ENCODE measurements at regions not wholly inside any gene's neighbourhood (a gene's known extent, or its start where the extent isn't known, plus 50 kb on each side); places are given as distances from the start of the nearest gene placed in this dataset.

DNA sequence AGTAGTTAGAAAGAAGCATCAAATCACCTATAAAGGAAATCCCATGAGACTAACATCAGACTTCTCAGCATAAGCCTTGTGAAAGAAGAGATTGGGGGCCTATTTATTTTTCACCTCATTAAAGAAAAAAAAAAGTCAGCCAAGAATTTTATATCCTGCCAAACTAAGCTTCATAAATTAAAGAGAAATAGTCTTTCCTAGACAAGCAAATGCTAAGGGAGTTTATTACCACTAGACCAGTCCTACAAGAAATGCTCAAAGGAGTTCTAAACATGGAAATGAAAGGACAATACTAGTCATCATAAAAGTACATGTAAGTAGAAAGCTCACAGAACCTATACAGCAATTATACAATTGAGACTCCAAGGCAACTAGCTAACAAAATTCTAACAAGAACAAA lies 96.5 kb upstream of the OLIG3 start (continued):
- TF ChIP-seq FOXM1 (IDR thresholded peaks at IDR 0.05; ENCODE audit: low read depth): no peak
- TF ChIP-seq RCOR1 (IDR thresholded peaks at IDR 0.05; ENCODE audit: low read length): no peak

DNA sequence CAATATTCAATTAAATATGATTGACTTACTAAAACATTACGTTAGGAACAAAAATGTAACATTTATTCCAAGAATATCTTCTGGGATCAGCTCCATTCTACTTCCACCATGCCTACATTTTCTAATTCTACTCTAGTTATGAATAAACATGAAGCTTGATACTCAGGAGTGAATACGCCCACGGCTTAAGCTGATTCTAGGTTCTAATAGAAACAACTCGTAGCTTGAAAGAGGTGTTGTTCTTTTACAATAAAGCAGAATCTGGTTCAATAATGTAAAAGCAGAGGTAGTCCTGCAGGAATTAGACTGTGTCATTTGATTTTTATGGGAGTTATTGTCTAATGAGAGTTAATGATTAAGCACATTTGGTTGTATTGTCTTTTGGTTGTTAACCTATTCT lies 107.3 kb upstream of the OLIG3 start:
- Histone ChIP-seq H3K9ac (no peak overlapping the region), H3K79me2 (ENCODE audit: insufficient read depth) (no peaks in the 10 kb centered on the region), H3K9me3 (no peaks in the 10 kb centered on the region), H3K9me2 (no peaks in the 10 kb centered on the region), H2AFZ (ENCODE audit: low read depth) (no peak overlapping the region), H3K4me2 (no peak overlapping the region), H3F3A (replicated peaks; ENCODE audit: insufficient read depth) (no peaks in the 10 kb centered on the region), H3K36me3 (replicated peaks in 1 of 2; ENCODE audit: control insufficient read depth in 1 of 2, insufficient read depth in 2 of 2, low read length in 1 of 2) (no peaks in the 10 kb centered on the region), H3K27ac (ENCODE audit: low read depth in 2 of 2, low read length in 1 of 2) (no peak overlapping the region), H3K27me3 (ENCODE audit: insufficient read depth) (no peaks in the 10 kb centered on the region; the same call in 1 of the 2 replicates), H4K20me1 (ENCODE audit: insufficient read depth) (no peaks in the 10 kb centered on the region), H3K4me3 (ENCODE audit: low read depth in 2 of 2, low read length in 1 of 2) (no peak overlapping the region), H3K4me1 (ENCODE audit: control insufficient read depth in 1 of 2, insufficient read depth in 2 of 2, low read depth in 1 of 2, low read length in 1 of 2) (no peaks in the 10 kb centered on the region)
- POLR2A ChIA-PET: no interaction called here
- no peak for DNase-seq
- TF ChIP-seq RCOR1 (IDR thresholded peaks at IDR 0.05; ENCODE audit: low read length) (no peak), CTCF (IDR thresholded peaks at IDR 0.05) (no peak), SMC3 (IDR thresholded peaks at IDR 0.05; ENCODE audit: low read depth, low read length) (no peak), GABPA (IDR thresholded peaks at IDR 0.05; ENCODE audit: low read depth) (no peak), EZH2phosphoT487 (IDR thresholded peaks at IDR 0.05; ENCODE audit: borderline replicate concordance, low read depth) (no peak), FOXJ3 (CRISPR knock-in tag; IDR thresholded peaks at IDR 0.05) (no peak), FOXM1 (IDR thresholded peaks at IDR 0.05; ENCODE audit: low read depth) (no peak), ELF1 (IDR thresholded peaks at IDR 0.05) (no peak), MXI1 (IDR thresholded peaks at IDR 0.05; ENCODE audit: low read depth, low read length) (no peak), MAX (IDR thresholded peaks at IDR 0.05; ENCODE audit: low read depth) (no peak), RFX5 (IDR thresholded peaks at IDR 0.05; ENCODE audit: low read length) (no peak), TAF1 (IDR thresholded peaks at IDR 0.05; ENCODE audit: borderline replicate concordance, low read depth, low read length) (no peak), REST (IDR thresholded peaks at IDR 0.05; ENCODE audit: low read depth, low read length) (no peak), TEAD4 (IDR thresholded peaks at IDR 0.05; ENCODE audit: borderline replicate concordance, insufficient read depth) (no peak), NRF1 (IDR thresholded peaks at IDR 0.05; ENCODE audit: low read depth, low read length) (no peak), RXRA (IDR thresholded peaks at IDR 0.05; ENCODE audit: borderline replicate concordance, low read depth) (no peak), CHD2 (IDR thresholded peaks at IDR 0.05; ENCODE audit: low read length, partially characterized antibody) (no peak)
- TF ChIP-seq, protein P1, sequence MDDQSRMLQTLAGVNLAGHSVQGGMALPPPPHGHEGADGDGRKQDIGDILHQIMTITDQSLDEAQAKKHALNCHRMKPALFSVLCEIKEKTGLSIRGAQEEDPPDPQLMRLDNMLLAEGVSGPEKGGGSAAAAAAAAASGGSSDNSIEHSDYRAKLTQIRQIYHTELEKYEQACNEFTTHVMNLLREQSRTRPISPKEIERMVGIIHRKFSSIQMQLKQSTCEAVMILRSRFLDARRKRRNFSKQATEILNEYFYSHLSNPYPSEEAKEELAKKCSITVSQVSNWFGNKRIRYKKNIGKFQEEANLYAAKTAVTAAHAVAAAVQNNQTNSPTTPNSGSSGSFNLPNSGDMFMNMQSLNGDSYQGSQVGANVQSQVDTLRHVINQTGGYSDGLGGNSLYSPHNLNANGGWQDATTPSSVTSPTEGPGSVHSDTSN (IDR thresholded peaks at IDR 0.05): no peak
- TF ChIP-seq, protein P2, sequence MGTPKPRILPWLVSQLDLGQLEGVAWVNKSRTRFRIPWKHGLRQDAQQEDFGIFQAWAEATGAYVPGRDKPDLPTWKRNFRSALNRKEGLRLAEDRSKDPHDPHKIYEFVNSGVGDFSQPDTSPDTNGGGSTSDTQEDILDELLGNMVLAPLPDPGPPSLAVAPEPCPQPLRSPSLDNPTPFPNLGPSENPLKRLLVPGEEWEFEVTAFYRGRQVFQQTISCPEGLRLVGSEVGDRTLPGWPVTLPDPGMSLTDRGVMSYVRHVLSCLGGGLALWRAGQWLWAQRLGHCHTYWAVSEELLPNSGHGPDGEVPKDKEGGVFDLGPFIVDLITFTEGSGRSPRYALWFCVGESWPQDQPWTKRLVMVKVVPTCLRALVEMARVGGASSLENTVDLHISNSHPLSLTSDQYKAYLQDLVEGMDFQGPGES (IDR thresholded peaks at IDR 0.05; ENCODE audit: low read depth, low read length): no peak
- WGBS (ENCODE audit: low lambda C conversion rate): 11% methylated on average over 4 of the region's 4 CpGs
- CTCF ChIA-PET: interaction anchor here (0.7 kb wide), 1 partner anchor 30 kb away, joined by 3 read pairs; no protein-coding TSS in a partner anchor

All from SK-N-SH (cell line).